Smooth muscle cell (in vitro differentiated cells): ENCODE measurements at regions not wholly inside any gene's neighbourhood (a gene's known extent, or its start where the extent isn't known, plus 50 kb on each side); places are given as distances from the start of the nearest gene placed in this dataset.

Experiments used
- DNase-seq: peaks from one replicate; lab custom pipeline; 2025; ENCODE audit not compliant: unreplicated experiment; lab: John Stamatoyannopoulos, UW
- H2AFZ ChIP-seq: fragments of 200-600 bp; sonication (generic); 2 replicates; pipeline ENCODE4 v1.6.0; 2016; ENCODE audit warnings: antibody characterized with exemption, low read depth, mild to moderate bottlenecking
- H3F3A ChIP-seq: fragments of 200-600 bp; sonication (generic); 2 replicates; pipeline ENCODE4 v1.6.0; 2017; ENCODE audit warnings: antibody characterized with exemption, low read depth
- H3K27ac ChIP-seq: fragments of 200-600 bp; sonication (generic); 2 replicates; pipeline ENCODE4 v1.5.1; 2016; ENCODE audit warnings: low read depth, mild to moderate bottlenecking
- H3K27me3 ChIP-seq: fragments of 200-600 bp; sonication (generic); 2 replicates; pipeline ENCODE4 v1.6.1; 2016; ENCODE audit warnings: low read depth, mild to moderate bottlenecking
- H3K36me3 ChIP-seq: fragments of 200-600 bp; sonication (generic); 2 replicates; pipeline ENCODE4 v1.5.1; 2016; ENCODE audit warnings: low read depth
- H3K4me1 ChIP-seq: fragments of 200-600 bp; sonication (generic); 2 replicates; pipeline ENCODE4 v1.5.1; 2016; ENCODE audit warnings: low read depth
- H3K4me2 ChIP-seq: fragments of 200-600 bp; sonication (generic); 2 replicates; pipeline ENCODE4 v1.6.0; 2016; ENCODE audit warnings: mild to moderate bottlenecking
- H3K4me3 ChIP-seq: fragments of 200-600 bp; sonication (generic); 2 replicates; pipeline ENCODE4 v1.5.1; 2016; ENCODE audit warnings: mild to moderate bottlenecking
- H3K79me2 ChIP-seq: fragments of 200-600 bp; sonication (generic); 2 replicates; pipeline ENCODE4 v1.6.0; 2016; ENCODE audit warnings: low read depth, mild to moderate bottlenecking
- H3K9ac ChIP-seq: fragments of 200-600 bp; sonication (generic); 2 replicates; pipeline ENCODE4 v1.6.0; 2016; ENCODE audit warnings: low read depth
- H3K9me3 ChIP-seq: fragments of 200-600 bp; sonication (generic); replicated peaks from 2 replicates; pipeline ENCODE4 v1.5.1; 2016; ENCODE audit warnings: low read depth
- H4K20me1 ChIP-seq: fragments of 200-600 bp; sonication (generic); 2 replicates; pipeline ENCODE4 v1.6.0; 2016; ENCODE audit warnings: low read depth
- CTCF ChIP-seq: fragments of 200-600 bp; sonication (generic); IDR thresholded peaks from 2 replicates; pipeline ENCODE4 v1.5.1; 2017; ENCODE audit warnings: borderline replicate concordance, mild to moderate bottlenecking, antibody characterized with exemption; ENCODE audit not compliant: insufficient read depth, poor library complexity, severe bottlenecking
- WGBS: methylation state at CpG from one replicate; pipeline ENCODE4 v1.1.7; 2016; ENCODE audit warnings: low lambda C conversion rate; 5-methylcytosine and 5-hydroxymethylcytosine counted together

- Histone ChIP-seq H3K27me3 (no peaks in the 10 kb centered on the region), H3K4me3 (no peak overlapping the region), H3K79me2 (no peaks in the 10 kb centered on the region), H3K9ac (no peak overlapping the region), H3K36me3 (no peaks in the 10 kb centered on the region), H2AFZ (no peak overlapping the region), H4K20me1 (no peaks in the 10 kb centered on the region), H3K27ac (no peak overlapping the region), H3K4me2 (no peak overlapping the region), H3F3A (no peaks in the 10 kb centered on the region), H3K4me1 (no peaks in the 10 kb centered on the region), H3K9me3 (no peaks in the 10 kb centered on the region)
- TF ChIP-seq CTCF, result no peak
- DNase-seq, result no peak
Measured at GRCh38 chr1:79614106-79614505, 607.6 kb upstream of the ADGRL4 start.

DNA sequence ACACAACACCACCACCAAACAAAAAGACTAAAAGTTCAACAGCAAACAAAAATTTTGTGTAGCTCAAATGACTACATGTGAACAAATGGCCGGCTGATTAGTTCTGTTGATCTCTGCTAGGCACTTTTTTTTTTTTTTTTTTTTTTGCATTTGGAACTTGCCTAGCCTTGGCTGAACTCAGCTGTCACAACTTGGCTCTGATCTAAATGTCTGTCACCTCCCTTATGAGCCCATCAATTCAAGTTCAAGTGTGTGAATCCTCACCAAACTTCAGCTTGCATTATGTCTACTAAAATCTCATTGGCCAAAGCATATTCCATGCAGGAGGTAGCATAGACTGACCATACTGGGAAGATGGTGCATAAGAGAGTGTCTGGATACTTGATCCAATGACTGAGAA is 606.5 kb upstream of the ADGRL4 start:
- H3K9me3 ChIP-seq, result no peaks in the 10 kb centered on the region
- no peak overlapping the region for H3K27ac ChIP-seq
- no peaks in the 10 kb centered on the region for H4K20me1 ChIP-seq
- no peaks in the 10 kb centered on the region for H3K27me3 ChIP-seq
- H3K9ac ChIP-seq, result no peak overlapping the region
- H3K79me2 ChIP-seq, result no peaks in the 10 kb centered on the region
- WGBS, result 55% methylated on average over 1 of the region's 1 CpG
- no peak for TF ChIP-seq CTCF
- H3K36me3 ChIP-seq, result no peaks in the 10 kb centered on the region
- no peaks in the 10 kb centered on the region for H3K4me1 ChIP-seq
- H3K4me3 ChIP-seq, result no peak overlapping the region
- no peaks in the 10 kb centered on the region for H3F3A ChIP-seq
- no peak overlapping the region for H3K4me2 ChIP-seq
- no peak for DNase-seq
- H2AFZ ChIP-seq, result no peak overlapping the region

- DNase-seq, result no peak
- H3K4me2 ChIP-seq, result no peak overlapping the region
- no peak for TF ChIP-seq CTCF
- H3K27ac ChIP-seq, result no peak overlapping the region
- H3K27me3 ChIP-seq, result no peaks in the 10 kb centered on the region
- H4K20me1 ChIP-seq, result no peaks in the 10 kb centered on the region
- peaks cover 11% of the 10 kb centered on the region for H3K4me1 ChIP-seq
- H3F3A ChIP-seq, result no peaks in the 10 kb centered on the region
- H3K36me3 ChIP-seq, result no peaks in the 10 kb centered on the region
- no peak overlapping the region for H3K9ac ChIP-seq
- H3K9me3 ChIP-seq, result no peaks in the 10 kb centered on the region
- WGBS, result 52% methylated on average over 9 of the region's 9 CpGs
- no peak overlapping the region for H3K4me3 ChIP-seq
- H2AFZ ChIP-seq, result no peak overlapping the region
- H3K79me2 ChIP-seq, result no peaks in the 10 kb centered on the region
Measured at GRCh38 chr1:79604490-79605198, 598.1 kb upstream of the ADGRL4 start.

GRCh38 chr1:79603843-79604242 is 597.3 kb upstream of the ADGRL4 start:
- Histone ChIP-seq H2AFZ (peak overlapping the region; percentile 7), H3K9ac (no peak overlapping the region), H3K36me3 (no peaks in the 10 kb centered on the region), H3K79me2 (no peaks in the 10 kb centered on the region), H3K4me3 (no peak overlapping the region), H4K20me1 (no peaks in the 10 kb centered on the region), H3F3A (no peaks in the 10 kb centered on the region), H3K9me3 (no peaks in the 10 kb centered on the region), H3K27me3 (no peaks in the 10 kb centered on the region), H3K4me1 (peaks cover 11% of the 10 kb centered on the region), H3K27ac (no peak overlapping the region), H3K4me2 (no peak overlapping the region)
- no peak for TF ChIP-seq CTCF
- no peak for DNase-seq
- 34% methylated on average over 2 of the region's 2 CpGs for WGBS
